Keratinocyte (primary cell): ENCODE measurements at regions not wholly inside any gene's neighbourhood (a gene's known extent, or its start where the extent isn't known, plus 50 kb on each side); places are given as distances from the start of the nearest gene placed in this dataset.

Experiments
- DNase-seq: peaks from one replicate; pipeline ENCODE4 v3.0.0-alpha.2; 2011; ENCODE audit warnings: low read depth, missing footprints, low spot score
- FAIRE-seq: peaks from 2 replicates; lab custom pipeline; 2011; peaks lifted over from hg19 to GRCh38; lab: Jason Lieb, UNC
- H2AFZ ChIP-seq: 2 replicates; pipeline ENCODE4 v1.6.0; 2012; ENCODE audit warnings: low read length, control low read depth, inconsistent platforms; ENCODE audit not compliant: control insufficient read depth
- H3K27ac ChIP-seq: 2 replicates; pipeline ENCODE4 v1.5.1; 2011; ENCODE audit warnings: low read length; ENCODE audit not compliant: control insufficient read depth, insufficient read depth
- H3K27me3 ChIP-seq: 3 replicates; pipeline ENCODE4 v1.6.0; 2011; ENCODE audit warnings: low read length; ENCODE audit not compliant: control insufficient read depth, insufficient read depth; ENCODE audit errors: extremely low read depth
- H3K36me3 ChIP-seq, 2 experiments: 2 replicates in 1 of 2; 3 replicates in 1 of 2; pipeline ENCODE4 v1.5.1; 2011; ENCODE audit warnings: low read length in 2 of 2, mild to moderate bottlenecking in 1 of 2; ENCODE audit not compliant: control insufficient read depth in 2 of 2, insufficient read depth in 2 of 2; ENCODE audit errors: extremely low read depth in 1 of 2
- H3K4me1 ChIP-seq: 3 replicates; pipeline ENCODE4 v1.5.1; 2011; ENCODE audit warnings: low read length; ENCODE audit not compliant: control insufficient read depth, insufficient read depth; ENCODE audit errors: extremely low read depth
- H3K4me2 ChIP-seq: 3 replicates; pipeline ENCODE4 v1.6.0; 2011; ENCODE audit warnings: low read depth, low read length; ENCODE audit not compliant: control insufficient read depth, insufficient read depth; ENCODE audit errors: extremely low read depth
- H3K4me3 ChIP-seq, 3 experiments: fragments of 200-600 bp in 1 of 3; sonication (generic) in 1 of 3; 2 replicates in 2 of 3; 3 replicates in 1 of 3; pipeline ENCODE4 v1.5.1; 2011 to 2016; ENCODE audit warnings: low read length in 3 of 3, mild to moderate bottlenecking in 3 of 3, control low read depth in 2 of 3, inconsistent platforms in 1 of 3, low read depth in 1 of 3, mixed read lengths in 1 of 3, mixed run types in 1 of 3, moderate library complexity in 1 of 3; ENCODE audit not compliant: control insufficient read depth in 2 of 3, insufficient read depth in 2 of 3; ENCODE audit errors: extremely low read depth in 1 of 3
- H3K79me2 ChIP-seq: 2 replicates; pipeline ENCODE4 v1.6.0; 2012; ENCODE audit warnings: low read length; ENCODE audit not compliant: control insufficient read depth, insufficient read depth
- H3K9ac ChIP-seq: 3 replicates; pipeline ENCODE4 v1.6.0; 2011; ENCODE audit warnings: low read length; ENCODE audit not compliant: control insufficient read depth, insufficient read depth; ENCODE audit errors: extremely low read depth
- H3K9me1 ChIP-seq: 3 replicates; pipeline ENCODE4 v1.6.0; 2011; ENCODE audit warnings: low read length; ENCODE audit not compliant: control insufficient read depth, insufficient read depth; ENCODE audit errors: extremely low read depth
- H3K9me3 ChIP-seq: 2 replicates; pipeline ENCODE4 v1.5.1; 2012; ENCODE audit warnings: low read depth, low read length; ENCODE audit not compliant: control insufficient read depth
- H4K20me1 ChIP-seq: 3 replicates; pipeline ENCODE4 v1.6.0; 2011; ENCODE audit warnings: low read length; ENCODE audit not compliant: control insufficient read depth, insufficient read depth; ENCODE audit errors: extremely low read depth
- CTCF ChIP-seq, 3 experiments: IDR thresholded peaks in 1 of 3; conservative IDR thresholded peaks in 1 of 3; optimal IDR thresholded peaks in 1 of 3; 2 replicates in 2 of 3; 3 replicates in 1 of 3; pipeline versions ENCODE3 to v1.5.1; 2011; ENCODE audit warnings: low read length in 3 of 3, mild to moderate bottlenecking in 3 of 3, moderate library complexity in 2 of 3, control low read depth in 1 of 3, inconsistent platforms in 1 of 3; ENCODE audit not compliant: insufficient read depth in 2 of 3; ENCODE audit errors: extremely low read depth in 1 of 3
- EZH2 ChIP-seq: IDR thresholded peaks from one replicate; pipeline ENCODE4 v1.6.1; 2012; ENCODE audit warnings: inconsistent platforms, mild to moderate bottlenecking, low read length, moderate library complexity
- dilution Hi-C: fragments of 300-500 bp; cut with MboI; formaldehyde crosslinking; loops from one replicate; pipeline ENCODE4 v1.7.0; 2020; ENCODE audit warnings: low sequenced_read_pairs; ENCODE audit not compliant: extremely low pct_ligation_motif_present

GRCh38 chr2:107584577-107584976, 242.1 kb upstream of the RGPD4 start:
- FAIRE-seq (peak; percentile 17), DNase-seq (no peak)
- Histone ChIP-seq H3K27me3 (no peaks in the 10 kb centered on the region), H3K4me1 (peaks cover 26% of the 10 kb centered on the region), H3K9me1 (no peaks in the 10 kb centered on the region), H2AFZ (no peak overlapping the region), H3K79me2 (no peaks in the 10 kb centered on the region), H3K36me3 (no peaks in the 10 kb centered on the region), H3K27ac (no peak overlapping the region), H3K9me3 (no peaks in the 10 kb centered on the region), H3K9ac (no peak overlapping the region), H3K4me3 (no peak overlapping the region), H3K4me2 (peak overlapping the region; percentile 3), H4K20me1 (no peaks in the 10 kb centered on the region)
- dilution Hi-C loops, result no loop called here
- TF ChIP-seq EZH2, result no peak
- no peak for TF ChIP-seq CTCF (optimal IDR thresholded peaks at IDR 0.05 in 1 of 3, IDR thresholded peaks at IDR 0.05 in 1 of 3, conservative IDR thresholded peaks at IDR 0.05 in 1 of 3; ENCODE audit: extremely low read depth in 1 of 3, insufficient read depth in 2 of 3, low read length in 3 of 3)

- TF ChIP-seq EZH2, result no peak
- no peak for TF ChIP-seq CTCF (optimal IDR thresholded peaks at IDR 0.05 in 1 of 3, IDR thresholded peaks at IDR 0.05 in 1 of 3, conservative IDR thresholded peaks at IDR 0.05 in 1 of 3; ENCODE audit: extremely low read depth in 1 of 3, insufficient read depth in 2 of 3, low read length in 3 of 3)
- Histone ChIP-seq H3K4me2 (peak overlapping the region; percentile 61), H3K4me3 (no peak overlapping the region), H4K20me1 (no peaks in the 10 kb centered on the region), H3K79me2 (no peaks in the 10 kb centered on the region), H3K27me3 (no peaks in the 10 kb centered on the region), H3K36me3 (no peaks in the 10 kb centered on the region), H3K9ac (no peak overlapping the region), H2AFZ (peak overlapping the region; percentile 68), H3K4me1 (peaks cover 26% of the 10 kb centered on the region), H3K9me3 (no peaks in the 10 kb centered on the region), H3K27ac (no peak overlapping the region), H3K9me1 (no peaks in the 10 kb centered on the region)
- dilution Hi-C loops, result no loop called here
- DNase-seq (no peak), FAIRE-seq (peak; percentile 63)
Measured at GRCh38 chr2:107585851-107586250, 240.8 kb upstream of the RGPD4 start.
